HT1080 (cell line): ENCODE measurements at regions not wholly inside any gene's neighbourhood (a gene's known extent, or its start where the extent isn't known, plus 50 kb on each side); places are given as distances from the start of the nearest gene placed in this dataset.

Source experiments
- DNase-seq: peaks from one replicate; pipeline ENCODE4 v3.0.0-alpha.2; 2015; ENCODE audit warnings: low read depth

GRCh38 chr20:48571949-48572847, 255.6 kb downstream of the PREX1 start:
- no peak for DNase-seq

- DNase-seq: no peak
Measured at GRCh38 chr20:48569679-48570078, 258.1 kb downstream of the PREX1 start.

GRCh38 chr20:48568520-48568919, 259.3 kb downstream of the PREX1 start:
- DNase-seq: no peak

GRCh38 chr20:48567145-48567544, 260.7 kb downstream of the PREX1 start:
- DNase-seq: no peak

GRCh38 chr20:48564982-48565539, 262.7 kb downstream of the PREX1 start:
- DNase-seq: peak; percentile 14

- no peak for DNase-seq
Measured at GRCh38 chr20:48563191-48563870, 264.5 kb downstream of the PREX1 start.

GRCh38 chr20:48562586-48563116, 265.1 kb downstream of the PREX1 start:
- DNase-seq: no peak

GRCh38 chr20:48558906-48559305, 268.9 kb downstream of the PREX1 start:
- DNase-seq: no peak

- no peak for DNase-seq
Measured at GRCh38 chr20:48557380-48557779, 270.4 kb downstream of the PREX1 start.

- no peak for DNase-seq
Measured at GRCh38 chr20:48556956-48557355, 270.8 kb downstream of the PREX1 start.

- DNase-seq: no peak
Measured at GRCh38 chr20:48552550-48552949, 275.2 kb downstream of the PREX1 start.

- DNase-seq: no peak
Measured at GRCh38 chr20:48550814-48551213, 277.0 kb downstream of the PREX1 start.

GRCh38 chr20:48547664-48548063, 280.1 kb downstream of the PREX1 start:
- DNase-seq: no peak

- peak; percentile 4 for DNase-seq
Measured at GRCh38 chr20:48544402-48545339, 283.1 kb downstream of the PREX1 start.

- no peak for DNase-seq
Measured at GRCh38 chr20:48541581-48542071, 286.2 kb downstream of the PREX1 start.

- DNase-seq: no peak
Measured at GRCh38 chr20:48538856-48539255, 288.9 kb downstream of the PREX1 start.

GRCh38 chr20:48538058-48538825, 289.6 kb downstream of the PREX1 start:
- peak; percentile 54 for DNase-seq

- DNase-seq: no peak
Measured at GRCh38 chr20:48536206-48536605, 291.6 kb downstream of the PREX1 start.

- no peak for DNase-seq
Measured at GRCh38 chr20:48535556-48535955, 292.2 kb downstream of the PREX1 start.

GRCh38 chr20:48532028-48532427, 295.8 kb downstream of the PREX1 start:
- no peak for DNase-seq
